Smooth muscle cell (in vitro differentiated cells): ENCODE measurements at regions not wholly inside any gene's neighbourhood (a gene's known extent, or its start where the extent isn't known, plus 50 kb on each side); places are given as distances from the start of the nearest gene placed in this dataset.

Source experiments
- DNase-seq: peaks from one replicate; lab custom pipeline; 2025; ENCODE audit not compliant: unreplicated experiment; lab: John Stamatoyannopoulos, UW
- H2AFZ ChIP-seq: fragments of 200-600 bp; sonication (generic); 2 replicates; pipeline ENCODE4 v1.6.0; 2016; ENCODE audit warnings: antibody characterized with exemption, low read depth, mild to moderate bottlenecking
- H3F3A ChIP-seq: fragments of 200-600 bp; sonication (generic); 2 replicates; pipeline ENCODE4 v1.6.0; 2017; ENCODE audit warnings: antibody characterized with exemption, low read depth
- H3K27ac ChIP-seq: fragments of 200-600 bp; sonication (generic); 2 replicates; pipeline ENCODE4 v1.5.1; 2016; ENCODE audit warnings: low read depth, mild to moderate bottlenecking
- H3K27me3 ChIP-seq: fragments of 200-600 bp; sonication (generic); 2 replicates; pipeline ENCODE4 v1.6.1; 2016; ENCODE audit warnings: low read depth, mild to moderate bottlenecking
- H3K36me3 ChIP-seq: fragments of 200-600 bp; sonication (generic); 2 replicates; pipeline ENCODE4 v1.5.1; 2016; ENCODE audit warnings: low read depth
- H3K4me1 ChIP-seq: fragments of 200-600 bp; sonication (generic); 2 replicates; pipeline ENCODE4 v1.5.1; 2016; ENCODE audit warnings: low read depth
- H3K4me2 ChIP-seq: fragments of 200-600 bp; sonication (generic); 2 replicates; pipeline ENCODE4 v1.6.0; 2016; ENCODE audit warnings: mild to moderate bottlenecking
- H3K4me3 ChIP-seq: fragments of 200-600 bp; sonication (generic); 2 replicates; pipeline ENCODE4 v1.5.1; 2016; ENCODE audit warnings: mild to moderate bottlenecking
- H3K79me2 ChIP-seq: fragments of 200-600 bp; sonication (generic); 2 replicates; pipeline ENCODE4 v1.6.0; 2016; ENCODE audit warnings: low read depth, mild to moderate bottlenecking
- H3K9ac ChIP-seq: fragments of 200-600 bp; sonication (generic); 2 replicates; pipeline ENCODE4 v1.6.0; 2016; ENCODE audit warnings: low read depth
- H3K9me3 ChIP-seq: fragments of 200-600 bp; sonication (generic); replicated peaks from 2 replicates; pipeline ENCODE4 v1.5.1; 2016; ENCODE audit warnings: low read depth
- H4K20me1 ChIP-seq: fragments of 200-600 bp; sonication (generic); 2 replicates; pipeline ENCODE4 v1.6.0; 2016; ENCODE audit warnings: low read depth
- WGBS: methylation state at CpG from one replicate; pipeline ENCODE4 v1.1.7; 2016; ENCODE audit warnings: low lambda C conversion rate; 5-methylcytosine and 5-hydroxymethylcytosine counted together
- TF ChIP-seq, protein P1 (sequence below): fragments of 200-600 bp; sonication (generic); IDR thresholded peaks from 2 replicates; pipeline ENCODE4 v1.5.1; 2017; ENCODE audit warnings: borderline replicate concordance, mild to moderate bottlenecking, antibody characterized with exemption; ENCODE audit not compliant: insufficient read depth, poor library complexity, severe bottlenecking

DNA sequence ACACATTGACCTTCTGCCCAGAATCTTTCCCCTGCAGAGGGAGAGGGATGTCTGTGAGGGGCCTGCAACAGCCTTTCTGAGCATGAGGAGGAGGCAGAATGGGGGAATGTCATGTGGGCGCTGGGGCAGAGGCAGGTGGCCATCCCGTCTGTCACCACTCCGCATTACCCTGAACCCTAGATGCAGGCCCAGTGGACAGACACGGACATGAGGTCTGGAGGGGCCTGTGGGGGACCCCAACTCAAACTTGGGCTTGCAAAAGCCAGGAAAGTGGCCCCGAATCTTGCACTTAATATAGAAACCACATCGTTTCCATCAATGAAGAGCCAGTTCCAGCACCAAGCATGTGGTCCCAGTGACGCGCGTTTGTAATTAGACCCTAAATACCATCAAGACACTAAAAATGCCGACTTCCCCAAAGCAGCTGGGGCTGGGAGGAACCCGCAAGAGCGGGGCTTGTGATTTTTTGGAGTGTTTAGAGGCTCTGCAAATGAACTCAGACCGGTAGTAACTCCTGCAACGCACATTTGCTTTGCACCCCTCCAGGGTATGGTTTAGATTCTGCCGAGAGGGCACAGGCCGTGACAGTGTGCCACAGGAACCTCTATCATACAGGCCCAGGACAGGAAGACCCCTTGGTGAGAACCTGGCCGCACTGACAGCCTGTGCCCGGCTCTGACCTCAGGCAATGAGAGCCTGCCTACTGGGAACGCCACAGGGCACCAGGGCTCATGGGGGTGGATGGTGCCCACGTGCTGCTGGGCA lies 109.3 kb downstream of the CTTN start:
- WGBS = 90% methylated on average over 20 of the region's 20 CpGs
- no peak for DNase-seq

DNA sequence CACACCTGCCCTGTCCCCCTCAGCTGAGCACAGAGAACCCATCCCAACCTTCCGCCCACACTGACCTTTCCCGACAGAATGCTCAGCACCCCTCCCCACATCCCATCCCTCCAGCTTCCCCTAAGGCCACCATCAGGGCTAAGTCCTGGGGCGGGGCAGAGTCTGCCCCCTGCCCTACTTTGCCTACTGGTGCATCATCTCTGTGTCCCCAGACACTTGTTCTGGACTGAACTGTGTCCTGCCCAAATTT lies 109.8 kb downstream of the CTTN start:
- TF ChIP-seq, protein P1, sequence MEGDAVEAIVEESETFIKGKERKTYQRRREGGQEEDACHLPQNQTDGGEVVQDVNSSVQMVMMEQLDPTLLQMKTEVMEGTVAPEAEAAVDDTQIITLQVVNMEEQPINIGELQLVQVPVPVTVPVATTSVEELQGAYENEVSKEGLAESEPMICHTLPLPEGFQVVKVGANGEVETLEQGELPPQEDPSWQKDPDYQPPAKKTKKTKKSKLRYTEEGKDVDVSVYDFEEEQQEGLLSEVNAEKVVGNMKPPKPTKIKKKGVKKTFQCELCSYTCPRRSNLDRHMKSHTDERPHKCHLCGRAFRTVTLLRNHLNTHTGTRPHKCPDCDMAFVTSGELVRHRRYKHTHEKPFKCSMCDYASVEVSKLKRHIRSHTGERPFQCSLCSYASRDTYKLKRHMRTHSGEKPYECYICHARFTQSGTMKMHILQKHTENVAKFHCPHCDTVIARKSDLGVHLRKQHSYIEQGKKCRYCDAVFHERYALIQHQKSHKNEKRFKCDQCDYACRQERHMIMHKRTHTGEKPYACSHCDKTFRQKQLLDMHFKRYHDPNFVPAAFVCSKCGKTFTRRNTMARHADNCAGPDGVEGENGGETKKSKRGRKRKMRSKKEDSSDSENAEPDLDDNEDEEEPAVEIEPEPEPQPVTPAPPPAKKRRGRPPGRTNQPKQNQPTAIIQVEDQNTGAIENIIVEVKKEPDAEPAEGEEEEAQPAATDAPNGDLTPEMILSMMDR = no peak
- 75% methylated on average over 3 of the region's 3 CpGs for WGBS
- H3K27me3 ChIP-seq = no peaks in the 10 kb centered on the region
- no peak overlapping the region for H3K27ac ChIP-seq
- H3F3A ChIP-seq = no peaks in the 10 kb centered on the region
- no peak overlapping the region for H2AFZ ChIP-seq
- no peak overlapping the region for H3K4me3 ChIP-seq
- H4K20me1 ChIP-seq = no peaks in the 10 kb centered on the region
- DNase-seq = no peak
- H3K36me3 ChIP-seq = no peaks in the 10 kb centered on the region
- no peak overlapping the region for H3K4me2 ChIP-seq
- peaks cover 9% of the 10 kb centered on the region for H3K4me1 ChIP-seq
- H3K9ac ChIP-seq = no peak overlapping the region
- no peaks in the 10 kb centered on the region for H3K79me2 ChIP-seq
- H3K9me3 ChIP-seq = peaks cover 10% of the 10 kb centered on the region

More for the DNA sequence above, 109.3 kb downstream of the CTTN start:
- H3F3A ChIP-seq = no peaks in the 10 kb centered on the region
- H3K4me1 ChIP-seq = peaks cover 11% of the 10 kb centered on the region
- H4K20me1 ChIP-seq = no peaks in the 10 kb centered on the region
- TF ChIP-seq, protein P1 = no peak
- H2AFZ ChIP-seq = no peak overlapping the region
- H3K9me3 ChIP-seq = peaks cover 5% of the 10 kb centered on the region
- no peak overlapping the region for H3K27ac ChIP-seq
- H3K9ac ChIP-seq = no peak overlapping the region
- H3K36me3 ChIP-seq = no peaks in the 10 kb centered on the region
- no peaks in the 10 kb centered on the region for H3K79me2 ChIP-seq
- H3K4me3 ChIP-seq = no peak overlapping the region
- H3K4me2 ChIP-seq = no peak overlapping the region
- no peaks in the 10 kb centered on the region for H3K27me3 ChIP-seq

DNA sequence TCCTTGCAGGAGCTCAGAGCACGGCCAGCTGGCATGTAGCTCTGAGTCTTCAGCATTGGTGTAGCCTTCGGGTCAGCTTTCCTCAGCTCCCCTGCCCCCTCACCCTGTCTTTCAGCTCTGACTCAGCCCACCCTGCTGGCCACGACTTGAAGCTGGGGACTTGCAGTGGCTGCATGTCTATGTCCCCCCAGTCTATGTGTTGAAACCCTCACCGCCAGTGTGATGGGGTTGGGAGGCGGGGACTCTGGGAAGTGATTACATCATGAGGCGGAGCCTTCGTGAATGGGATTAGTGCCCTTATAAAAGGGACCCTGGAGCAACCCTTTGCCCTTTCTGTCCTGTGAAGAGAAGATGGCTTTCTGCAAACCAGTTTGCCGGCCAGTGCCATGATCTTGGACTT lies 111.1 kb downstream of the CTTN start:
- Histone ChIP-seq H3K36me3 (no peaks in the 10 kb centered on the region), H3K27ac (no peak overlapping the region), H4K20me1 (no peaks in the 10 kb centered on the region), H3K79me2 (no peaks in the 10 kb centered on the region), H3K9ac (no peak overlapping the region), H2AFZ (no peak overlapping the region), H3K9me3 (peaks cover 14% of the 10 kb centered on the region), H3K4me1 (peaks cover 4% of the 10 kb centered on the region), H3K27me3 (no peaks in the 10 kb centered on the region), H3K4me2 (no peak overlapping the region), H3F3A (no peaks in the 10 kb centered on the region), H3K4me3 (no peak overlapping the region)
- 80% methylated on average over 8 of the region's 8 CpGs for WGBS
- DNase-seq = no peak
- TF ChIP-seq, protein P1 = no peak

DNA sequence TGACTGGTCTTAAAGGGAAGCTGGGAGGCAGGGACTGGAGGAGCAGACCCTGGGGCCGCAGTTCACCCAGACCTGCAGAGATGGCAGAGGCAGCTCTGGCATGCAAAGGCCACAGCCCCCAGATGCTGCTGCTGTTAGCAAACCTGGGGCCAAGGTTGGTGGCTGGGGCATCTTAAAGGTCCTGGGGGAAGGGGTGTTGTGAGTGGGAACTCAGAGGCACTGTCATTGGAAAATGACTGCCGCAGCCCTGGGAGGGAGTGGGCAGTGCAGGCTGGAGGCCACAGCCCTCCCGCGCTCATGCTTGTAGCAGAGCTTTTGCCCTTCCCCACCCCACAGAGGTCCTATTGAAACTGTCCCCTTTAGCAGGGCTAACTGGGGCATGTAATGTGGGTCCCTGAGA lies 111.8 kb downstream of the CTTN start:
- no peaks in the 10 kb centered on the region for H3K27me3 ChIP-seq
- peaks cover 14% of the 10 kb centered on the region for H3K9me3 ChIP-seq
- H3K9ac ChIP-seq = no peak overlapping the region
- DNase-seq = no peak
- TF ChIP-seq, protein P1 = no peak
- no peaks in the 10 kb centered on the region for H3K79me2 ChIP-seq
- no peaks in the 10 kb centered on the region for H3K36me3 ChIP-seq
- H3K4me1 ChIP-seq = peaks cover 4% of the 10 kb centered on the region
- no peaks in the 10 kb centered on the region for H4K20me1 ChIP-seq
- no peak overlapping the region for H3K27ac ChIP-seq
- WGBS = 97% methylated on average over 4 of the region's 4 CpGs
- H2AFZ ChIP-seq = no peak overlapping the region
- H3F3A ChIP-seq = no peaks in the 10 kb centered on the region
- no peak overlapping the region for H3K4me3 ChIP-seq
- H3K4me2 ChIP-seq = no peak overlapping the region
